SK-N-MC (cell line): ENCODE measurements at regions not wholly inside any gene's neighbourhood (a gene's known extent, or its start where the extent isn't known, plus 50 kb on each side); places are given as distances from the start of the nearest gene placed in this dataset.
"Not testable (repeated sequence)": the region's sequence is repeated elsewhere in the genome, so short reads cannot be mapped to it uniquely, and the experiment has no call there.

Experiments used
- DNase-seq: peaks from one replicate; pipeline ENCODE4 v3.0.0-alpha.2; 2011; ENCODE audit warnings: low read depth, low spot score
- H3K27ac ChIP-seq: fragments of 200-600 bp; sonication (generic); 2 replicates; pipeline ENCODE4 v1.5.1; 2016; ENCODE audit warnings: mixed run types
- H3K36me3 ChIP-seq: fragments of 200-600 bp; sonication (generic); 2 replicates; pipeline ENCODE4 v1.6.1; 2017; ENCODE audit warnings: antibody characterized with exemption, low read length, mixed read lengths; ENCODE audit not compliant: insufficient read depth
- H3K4me3 ChIP-seq: fragments of 200-600 bp; sonication (generic); 2 replicates; pipeline ENCODE4 v1.5.1; 2016
- H3K9ac ChIP-seq: fragments of 200-600 bp; sonication (generic); 2 replicates; pipeline ENCODE4 v1.8.0; 2017; ENCODE audit warnings: mixed run types, mixed read lengths; ENCODE audit not compliant: insufficient read length
- H3K9me3 ChIP-seq: fragments of 200-600 bp; sonication (generic); 2 replicates; pipeline ENCODE4 v1.6.1; 2017; ENCODE audit warnings: low read depth, mild to moderate bottlenecking, antibody characterized with exemption, low read length, moderate library complexity, mixed read lengths

- DNase-seq, H3K4me3 ChIP-seq, H3K27ac ChIP-seq, H3K9ac ChIP-seq, H3K36me3 ChIP-seq, H3K9me3 ChIP-seq: not testable (repeated sequence)
Measured at GRCh38 chr2:87222131-87222530, 200.5 kb upstream of the PLGLB1 start.

- not testable (repeated sequence) for H3K9me3 ChIP-seq, DNase-seq, H3K4me3 ChIP-seq, H3K36me3 ChIP-seq, H3K27ac ChIP-seq, H3K9ac ChIP-seq
Measured at GRCh38 chr2:87223873-87224272, 202.2 kb upstream of the PLGLB1 start.

DNA sequence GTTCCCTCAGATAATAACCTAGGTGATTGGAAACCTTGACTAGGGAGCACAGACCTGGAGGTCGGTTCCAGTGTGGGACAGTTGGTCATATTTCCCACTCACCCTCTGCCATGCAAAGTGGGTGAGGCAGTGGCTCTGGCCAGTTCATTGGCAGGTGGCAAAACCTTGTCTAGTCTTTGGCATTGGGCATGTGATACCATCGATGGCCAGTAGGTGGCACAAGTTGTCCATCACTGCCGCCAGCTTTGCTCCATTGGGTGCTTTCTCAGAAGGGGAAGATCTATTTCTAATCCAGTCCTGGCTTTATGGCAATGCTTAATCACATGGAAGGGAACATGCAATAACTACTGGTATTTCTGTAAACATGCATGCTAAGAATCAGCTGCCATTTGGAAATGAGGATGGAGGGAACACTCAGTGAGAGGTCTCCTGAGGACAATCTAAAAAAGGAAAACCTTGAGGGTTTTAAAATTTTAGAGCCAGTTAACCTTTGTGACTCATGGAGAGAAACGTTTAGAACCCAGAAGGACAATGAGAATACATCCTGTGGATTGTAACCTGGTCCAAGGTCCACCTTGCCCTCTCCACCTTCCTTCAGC, 207.5 kb upstream of the PLGLB1 start:
- H3K36me3 ChIP-seq, H3K9ac ChIP-seq, H3K4me3 ChIP-seq, H3K27ac ChIP-seq, DNase-seq, H3K9me3 ChIP-seq: not testable (repeated sequence)

GRCh38 chr2:87229964-87230363, 208.3 kb upstream of the PLGLB1 start:
- not testable (repeated sequence) for H3K9ac ChIP-seq, H3K9me3 ChIP-seq, H3K27ac ChIP-seq, H3K4me3 ChIP-seq, H3K36me3 ChIP-seq, DNase-seq

DNA sequence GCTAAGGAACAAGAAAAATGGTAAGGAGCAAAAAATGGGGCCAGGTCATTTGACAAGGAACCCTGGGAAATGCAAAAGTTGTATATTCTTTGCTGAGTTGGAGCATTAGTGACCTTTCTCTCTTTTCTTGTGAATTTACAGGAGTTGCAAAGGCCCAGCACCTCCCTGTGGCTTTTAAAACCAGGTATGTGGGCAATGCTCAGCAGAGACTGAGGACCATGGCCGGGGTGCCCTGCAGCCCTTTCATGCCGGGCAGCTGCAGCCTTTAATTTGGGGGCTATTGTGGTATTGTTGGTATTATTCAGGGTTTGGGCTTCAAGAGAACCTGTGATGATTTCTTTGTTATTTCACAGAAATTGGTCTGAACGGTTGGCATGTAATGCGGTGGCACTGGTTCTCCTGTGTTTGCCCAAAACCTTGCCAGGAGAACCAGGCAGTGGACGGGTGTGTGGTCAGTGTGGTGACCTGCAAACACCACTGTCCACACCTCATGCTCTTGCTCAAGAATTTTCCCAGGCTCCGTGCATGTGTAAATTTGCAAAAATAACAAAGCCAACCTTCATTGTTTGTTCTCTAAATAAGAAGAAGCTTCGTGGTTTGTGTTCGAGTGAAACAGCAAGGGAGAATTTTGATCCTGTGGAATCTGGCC, 213.8 kb upstream of the PLGLB1 start:
- not testable (repeated sequence) for H3K4me3 ChIP-seq, H3K27ac ChIP-seq, H3K36me3 ChIP-seq, H3K9me3 ChIP-seq, H3K9ac ChIP-seq, DNase-seq

GRCh38 chr2:87237570-87238336, 216.1 kb upstream of the PLGLB1 start:
- DNase-seq, H3K4me3 ChIP-seq, H3K36me3 ChIP-seq: not testable (repeated sequence)

GRCh38 chr2:87239558-87240215, 218.0 kb upstream of the PLGLB1 start:
- not testable (repeated sequence) for H3K36me3 ChIP-seq, H3K9me3 ChIP-seq, H3K27ac ChIP-seq, H3K9ac ChIP-seq, DNase-seq, H3K4me3 ChIP-seq

More at GRCh38 chr2:87237570-87238336, 216.1 kb upstream of the PLGLB1 start:
- H3K9ac ChIP-seq, H3K27ac ChIP-seq, H3K9me3 ChIP-seq: not testable (repeated sequence)

DNA sequence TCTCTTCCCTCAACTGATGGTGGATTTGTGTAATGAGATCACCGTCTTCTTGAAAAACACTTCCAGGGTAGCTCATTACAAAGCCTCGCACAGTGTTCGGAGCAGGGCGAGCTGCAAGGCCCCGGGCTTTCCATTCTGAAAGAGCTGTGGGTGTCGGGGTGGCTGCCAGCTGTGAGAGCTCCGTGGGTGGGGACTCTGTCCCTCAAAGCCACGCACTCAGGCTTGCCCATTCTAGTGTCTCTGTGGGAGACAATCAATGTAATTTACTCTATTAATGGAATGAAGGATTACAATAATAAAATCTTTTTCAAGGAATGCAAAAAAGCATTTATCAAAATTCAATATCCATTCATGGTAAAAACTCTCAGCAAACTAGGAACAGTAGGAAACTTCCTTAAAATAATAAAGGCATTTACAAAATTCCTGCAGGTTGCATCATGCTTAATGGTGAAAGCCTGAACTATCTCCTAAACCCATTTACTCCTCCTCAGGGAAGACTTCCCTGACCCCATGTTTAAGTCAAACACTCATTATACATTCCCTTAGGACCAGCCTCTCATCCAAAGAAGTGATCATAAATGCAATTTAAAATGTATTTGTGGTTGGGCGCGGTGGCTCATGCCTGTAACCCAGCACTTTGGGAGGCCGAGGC, 224.5 kb upstream of the PLGLB1 start:
- not testable (repeated sequence) for H3K9ac ChIP-seq, H3K9me3 ChIP-seq, H3K4me3 ChIP-seq

GRCh38 chr2:87252046-87252445, 230.4 kb upstream of the PLGLB1 start:
- not testable (repeated sequence) for H3K36me3 ChIP-seq, H3K9me3 ChIP-seq, H3K9ac ChIP-seq, DNase-seq, H3K27ac ChIP-seq, H3K4me3 ChIP-seq

More for the DNA sequence above, 224.5 kb upstream of the PLGLB1 start:
- not testable (repeated sequence) for DNase-seq, H3K36me3 ChIP-seq, H3K27ac ChIP-seq

- not testable (repeated sequence) for H3K4me3 ChIP-seq, H3K36me3 ChIP-seq, H3K9ac ChIP-seq, H3K27ac ChIP-seq, DNase-seq, H3K9me3 ChIP-seq
Measured at GRCh38 chr2:87254562-87254961, 232.9 kb upstream of the PLGLB1 start.

- not testable (repeated sequence) for H3K9me3 ChIP-seq, H3K27ac ChIP-seq, H3K4me3 ChIP-seq, H3K36me3 ChIP-seq, H3K9ac ChIP-seq, DNase-seq
Measured at GRCh38 chr2:87255410-87255809, 233.8 kb upstream of the PLGLB1 start.

DNA sequence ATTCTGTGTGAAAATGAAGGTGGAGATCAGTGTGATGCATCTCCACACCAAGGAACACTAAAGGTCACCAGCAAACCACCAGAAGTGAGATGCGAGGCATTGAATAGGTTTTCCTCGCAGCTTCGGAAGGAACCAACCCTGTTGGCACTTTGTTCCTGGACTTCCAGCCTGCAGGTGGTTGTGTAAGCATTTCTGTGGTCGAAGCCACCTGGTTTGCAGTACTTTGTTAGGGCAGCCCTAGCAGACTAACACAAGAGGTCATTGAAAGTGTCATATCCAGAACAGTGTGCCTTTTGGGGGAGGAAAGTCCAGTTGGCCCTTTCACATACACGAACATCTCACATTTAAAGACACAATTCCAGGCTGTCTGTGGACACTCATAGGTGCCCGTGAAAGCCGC, 237.2 kb upstream of the PLGLB1 start:
- H3K36me3 ChIP-seq, DNase-seq, H3K9ac ChIP-seq, H3K9me3 ChIP-seq, H3K4me3 ChIP-seq, H3K27ac ChIP-seq: not testable (repeated sequence)

DNA sequence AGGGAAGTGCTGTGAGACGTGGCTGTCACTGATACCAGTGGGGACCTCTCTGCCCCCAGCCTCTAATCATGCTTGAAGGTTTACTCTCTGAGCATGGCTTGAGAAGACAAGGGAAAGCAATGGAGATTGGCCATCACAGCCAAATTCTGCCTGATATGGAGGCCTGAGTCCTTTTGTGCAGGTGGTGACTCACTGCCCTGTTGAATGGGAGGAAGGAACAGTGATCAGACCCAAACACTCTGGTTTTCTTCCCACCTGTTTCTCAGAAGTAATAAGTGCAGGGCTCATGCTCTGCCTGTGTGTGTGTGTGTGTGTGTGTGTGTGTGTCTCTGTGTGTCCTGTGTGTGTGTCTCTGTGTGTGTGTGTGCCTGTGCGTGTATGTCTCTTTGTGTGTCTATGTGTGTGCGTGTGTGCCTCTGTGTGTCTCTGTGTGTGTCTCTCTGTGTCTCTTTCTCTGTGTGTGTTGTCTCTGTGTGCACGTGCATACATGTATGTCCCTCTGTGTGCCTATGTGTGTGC, 240.6 kb upstream of the PLGLB1 start:
- H3K9ac ChIP-seq, H3K9me3 ChIP-seq, DNase-seq: not testable (repeated sequence)

More for the DNA sequence above, 240.6 kb upstream of the PLGLB1 start:
- H3K36me3 ChIP-seq, H3K4me3 ChIP-seq, H3K27ac ChIP-seq: not testable (repeated sequence)
